Ishikawa (cell line): ENCODE measurements at regions not wholly inside any gene's neighbourhood (a gene's known extent, or its start where the extent isn't known, plus 50 kb on each side); places are given as distances from the start of the nearest gene placed in this dataset.

Source experiments
- CEBPB ChIP-seq: IDR thresholded peaks from 2 replicates; pipeline ENCODE4 v1.6.1; 2012
- CREB1 ChIP-seq: IDR thresholded peaks from 2 replicates; pipeline ENCODE4 v1.6.1; 2012; ENCODE audit warnings: low read depth
- EP300 ChIP-seq: IDR thresholded peaks from 2 replicates; pipeline ENCODE4 v1.6.1; 2012; ENCODE audit warnings: borderline replicate concordance
- FOXM1 ChIP-seq: IDR thresholded peaks from 2 replicates; pipeline ENCODE4 v1.6.1; 2012; ENCODE audit warnings: low read depth, borderline replicate concordance
- NFIC ChIP-seq: IDR thresholded peaks from 2 replicates; pipeline ENCODE4 v1.6.1; 2012
- RAD21 ChIP-seq: IDR thresholded peaks from 2 replicates; pipeline ENCODE4 v1.6.1; 2012; ENCODE audit warnings: low read depth
- ZBTB7A ChIP-seq: IDR thresholded peaks from 2 replicates; pipeline ENCODE4 v1.6.1; 2012; ENCODE audit warnings: low read depth
- TF ChIP-seq, protein P1 (sequence below): IDR thresholded peaks from 2 replicates; pipeline ENCODE4 v1.6.1; 2012; ENCODE audit warnings: low read depth, mild to moderate bottlenecking

DNA sequence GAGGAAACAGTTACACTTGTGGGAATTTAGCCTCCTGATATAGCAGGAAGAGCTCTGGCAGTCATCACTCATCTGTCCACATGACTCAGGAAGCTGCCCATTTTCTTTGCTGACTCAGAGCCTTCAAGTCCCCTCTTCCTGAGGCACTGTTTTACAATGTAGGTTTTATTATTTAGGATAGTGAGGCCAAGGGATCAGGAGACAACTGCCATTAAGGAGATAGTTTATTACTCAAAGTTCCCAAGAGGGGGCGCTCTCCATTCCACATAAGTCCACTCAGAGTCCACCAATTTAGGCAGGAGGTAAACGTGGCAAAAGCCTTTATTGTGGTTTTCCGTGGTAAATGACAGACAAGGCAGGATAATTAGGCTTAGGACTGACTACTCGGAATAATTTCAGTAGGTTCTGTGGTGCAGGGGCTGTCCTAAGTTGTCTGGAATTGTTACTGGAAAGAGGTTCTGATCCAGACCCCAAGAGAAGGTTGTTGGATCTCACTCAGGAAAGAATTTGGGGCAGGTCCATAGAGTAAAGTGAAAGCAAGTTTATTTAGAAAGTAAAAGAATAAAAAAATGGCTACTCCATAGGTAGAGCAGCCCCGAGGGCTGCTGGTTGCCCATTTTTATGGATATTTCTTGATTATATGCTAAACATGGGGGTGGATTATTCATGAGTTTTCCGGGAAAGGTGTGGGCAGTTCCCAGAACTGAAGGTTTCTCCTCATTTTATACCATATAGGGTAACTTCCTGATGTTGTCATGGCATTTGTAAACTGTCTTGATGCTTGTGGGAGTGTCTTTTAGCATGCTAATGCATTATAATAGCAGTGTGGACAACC, 96.0 kb upstream of the RAB40AL start:
- TF ChIP-seq CREB1 (no peak), RAD21 (no peak), EP300 (no peak), ZBTB7A (no peak), NFIC (no peak), CEBPB (no peak), FOXM1 (no peak)
- TF ChIP-seq, protein P1, sequence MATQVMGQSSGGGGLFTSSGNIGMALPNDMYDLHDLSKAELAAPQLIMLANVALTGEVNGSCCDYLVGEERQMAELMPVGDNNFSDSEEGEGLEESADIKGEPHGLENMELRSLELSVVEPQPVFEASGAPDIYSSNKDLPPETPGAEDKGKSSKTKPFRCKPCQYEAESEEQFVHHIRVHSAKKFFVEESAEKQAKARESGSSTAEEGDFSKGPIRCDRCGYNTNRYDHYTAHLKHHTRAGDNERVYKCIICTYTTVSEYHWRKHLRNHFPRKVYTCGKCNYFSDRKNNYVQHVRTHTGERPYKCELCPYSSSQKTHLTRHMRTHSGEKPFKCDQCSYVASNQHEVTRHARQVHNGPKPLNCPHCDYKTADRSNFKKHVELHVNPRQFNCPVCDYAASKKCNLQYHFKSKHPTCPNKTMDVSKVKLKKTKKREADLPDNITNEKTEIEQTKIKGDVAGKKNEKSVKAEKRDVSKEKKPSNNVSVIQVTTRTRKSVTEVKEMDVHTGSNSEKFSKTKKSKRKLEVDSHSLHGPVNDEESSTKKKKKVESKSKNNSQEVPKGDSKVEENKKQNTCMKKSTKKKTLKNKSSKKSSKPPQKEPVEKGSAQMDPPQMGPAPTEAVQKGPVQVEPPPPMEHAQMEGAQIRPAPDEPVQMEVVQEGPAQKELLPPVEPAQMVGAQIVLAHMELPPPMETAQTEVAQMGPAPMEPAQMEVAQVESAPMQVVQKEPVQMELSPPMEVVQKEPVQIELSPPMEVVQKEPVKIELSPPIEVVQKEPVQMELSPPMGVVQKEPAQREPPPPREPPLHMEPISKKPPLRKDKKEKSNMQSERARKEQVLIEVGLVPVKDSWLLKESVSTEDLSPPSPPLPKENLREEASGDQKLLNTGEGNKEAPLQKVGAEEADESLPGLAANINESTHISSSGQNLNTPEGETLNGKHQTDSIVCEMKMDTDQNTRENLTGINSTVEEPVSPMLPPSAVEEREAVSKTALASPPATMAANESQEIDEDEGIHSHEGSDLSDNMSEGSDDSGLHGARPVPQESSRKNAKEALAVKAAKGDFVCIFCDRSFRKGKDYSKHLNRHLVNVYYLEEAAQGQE, result no peak
